ENCODE measurements at regions not wholly inside any gene's neighbourhood (a gene's known extent, or its start where the extent isn't known, plus 50 kb on each side); places are given as distances from the start of the nearest gene placed in this dataset.
"Not testable (repeated sequence)": the region's sequence is repeated elsewhere in the genome, so short reads cannot be mapped to it uniquely, and the experiment has no call there.

GRCh38 chr2:33906129-33906528, 307.0 kb upstream of the FAM98A start:
- not testable (repeated sequence) for DNase-seq

- DNase-seq: no peak
Observed at GRCh38 chr2:33904801-33905200, 305.7 kb upstream of the FAM98A start.

- no peak for DNase-seq
Observed at GRCh38 chr2:33903701-33904100, 304.6 kb upstream of the FAM98A start.

GRCh38 chr2:33903215-33903614, 304.1 kb upstream of the FAM98A start:
- DNase-seq: no peak

GRCh38 chr2:33900610-33901009, 301.5 kb upstream of the FAM98A start:
- no peak for DNase-seq

- DNase-seq: no peak
Observed at GRCh38 chr2:33897741-33898140, 298.6 kb upstream of the FAM98A start.

GRCh38 chr2:33893824-33894223, 294.7 kb upstream of the FAM98A start:
- DNase-seq: no peak

GRCh38 chr2:33891616-33892015, 292.5 kb upstream of the FAM98A start:
- no peak for DNase-seq

- no peak for DNase-seq
Observed at GRCh38 chr2:33890686-33891085, 291.6 kb upstream of the FAM98A start.

- DNase-seq: no peak
Observed at GRCh38 chr2:33877348-33878016, 278.4 kb upstream of the FAM98A start.

GRCh38 chr2:33873076-33873605, 274.0 kb upstream of the FAM98A start:
- no peak for DNase-seq

GRCh38 chr2:33859811-33860461, 260.8 kb upstream of the FAM98A start:
- DNase-seq: no peak

GRCh38 chr2:33859176-33859575, 260.1 kb upstream of the FAM98A start:
- DNase-seq: no peak

GRCh38 chr2:33848486-33848885, 249.4 kb upstream of the FAM98A start:
- no peak for DNase-seq

GRCh38 chr2:33839791-33840190, 240.7 kb upstream of the FAM98A start:
- DNase-seq: no peak

GRCh38 chr2:33836628-33837027, 237.5 kb upstream of the FAM98A start:
- DNase-seq: no peak

- DNase-seq: no peak
Observed at GRCh38 chr2:33835911-33836310, 236.8 kb upstream of the FAM98A start.

- no peak for DNase-seq
Observed at GRCh38 chr2:33822964-33823363, 223.9 kb upstream of the FAM98A start.

GRCh38 chr2:33812707-33813106, 213.6 kb upstream of the FAM98A start:
- DNase-seq: no peak

- no peak for DNase-seq
Observed at GRCh38 chr2:33810046-33810835, 211.1 kb upstream of the FAM98A start.

GRCh38 chr2:33806041-33806440, 206.9 kb upstream of the FAM98A start:
- no peak for DNase-seq

GRCh38 chr2:33804155-33804554, 205.1 kb upstream of the FAM98A start:
- no peak for DNase-seq

GRCh38 chr2:33796511-33796910, 197.4 kb upstream of the FAM98A start:
- no peak for DNase-seq

GRCh38 chr2:33791625-33792024, 192.5 kb upstream of the FAM98A start:
- no peak for DNase-seq
